GM12891 (cell line): ENCODE measurements at regions not wholly inside any gene's neighbourhood (a gene's known extent, or its start where the extent isn't known, plus 50 kb on each side); places are given as distances from the start of the nearest gene placed in this dataset.

Experiments
- DNase-seq: peaks from one replicate; pipeline ENCODE4 v3.0.0; 2011; ENCODE audit warnings: low spot score; ENCODE audit not compliant: insufficient read length
- FAIRE-seq: peaks from 2 replicates; lab custom pipeline; 2011; peaks lifted over from hg19 to GRCh38; lab: Jason Lieb, UNC
- PAX5 ChIP-seq: IDR thresholded peaks from 2 replicates; pipeline ENCODE4 v1.6.1; 2011; ENCODE audit warnings: low read length, moderate library complexity, mild to moderate bottlenecking; ENCODE audit not compliant: insufficient read depth, severe bottlenecking
- POLR2A ChIP-seq: IDR thresholded peaks from 2 replicates; pipeline ENCODE4 v1.6.1; 2011; ENCODE audit warnings: low read depth, low read length, control low read depth
- POLR2AphosphoS5 ChIP-seq: IDR thresholded peaks from 2 replicates; pipeline ENCODE4 v1.6.1; 2011; ENCODE audit warnings: low read depth, low read length, control low read depth
- POU2F2 ChIP-seq: IDR thresholded peaks from 2 replicates; pipeline ENCODE4 v1.6.1; 2011; ENCODE audit warnings: low read depth, mild to moderate bottlenecking, control low read depth, low read length, moderate library complexity
- SPI1 ChIP-seq: IDR thresholded peaks from 2 replicates; pipeline ENCODE4 v1.6.1; 2011; ENCODE audit warnings: low read depth, low read length, control low read depth
- TAF1 ChIP-seq: IDR thresholded peaks from 2 replicates; pipeline ENCODE4 v1.6.1; 2011; ENCODE audit warnings: low read depth, low read length, control low read depth

DNA sequence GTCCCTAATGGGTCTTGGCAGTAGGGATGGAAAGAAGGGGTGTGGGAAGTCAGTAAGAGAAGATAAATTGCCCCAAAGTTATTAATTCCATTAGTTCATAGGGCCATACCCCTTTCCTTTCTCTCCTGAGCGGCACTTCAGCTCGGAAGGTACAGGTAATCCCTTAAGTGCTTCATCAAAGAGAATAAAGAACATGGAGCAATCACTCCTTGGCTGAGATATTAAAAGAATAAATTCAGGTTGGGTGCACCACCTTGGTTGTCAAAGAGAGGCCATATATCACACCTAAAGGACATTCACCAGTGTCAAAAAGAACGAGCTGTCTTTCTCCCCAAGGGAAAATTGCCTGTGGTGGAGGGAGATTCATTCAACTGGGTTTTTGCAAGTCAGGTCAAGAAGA, 87.5 kb downstream of the EDN3 start:
- DNase-seq (no peak), FAIRE-seq (no peak)
- no peak for TF ChIP-seq POU2F2
- TF ChIP-seq PAX5 = no peak
- TF ChIP-seq POLR2A = no peak
- TF ChIP-seq SPI1 = no peak
- TF ChIP-seq POLR2AphosphoS5 = no peak
- TF ChIP-seq TAF1 = no peak

DNA sequence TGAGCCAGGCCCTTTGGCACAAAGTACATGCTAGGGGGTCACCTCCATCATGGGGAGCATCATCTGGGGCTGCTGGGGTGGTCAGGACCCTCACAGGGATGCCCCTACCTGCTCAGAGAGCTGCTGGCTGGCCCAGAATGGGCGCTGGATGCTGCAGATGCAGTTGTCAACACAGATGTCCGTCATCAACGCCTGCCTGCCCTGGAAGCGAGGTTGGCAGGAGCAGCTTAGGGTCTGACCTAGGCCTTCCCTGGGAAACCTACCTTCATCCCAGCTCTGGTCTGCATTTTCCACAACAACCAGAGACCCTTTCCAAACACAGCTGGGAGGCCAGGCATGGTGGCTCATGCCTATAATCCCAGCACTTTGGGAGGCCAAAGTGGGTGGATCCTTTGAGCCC, 88.0 kb downstream of the EDN3 start:
- FAIRE-seq = no peak
- TF ChIP-seq POLR2A = no peak
- TF ChIP-seq PAX5 = no peak
- TF ChIP-seq TAF1 = no peak
- no peak for TF ChIP-seq POU2F2
- no peak for TF ChIP-seq POLR2AphosphoS5
- no peak for TF ChIP-seq SPI1

DNA sequence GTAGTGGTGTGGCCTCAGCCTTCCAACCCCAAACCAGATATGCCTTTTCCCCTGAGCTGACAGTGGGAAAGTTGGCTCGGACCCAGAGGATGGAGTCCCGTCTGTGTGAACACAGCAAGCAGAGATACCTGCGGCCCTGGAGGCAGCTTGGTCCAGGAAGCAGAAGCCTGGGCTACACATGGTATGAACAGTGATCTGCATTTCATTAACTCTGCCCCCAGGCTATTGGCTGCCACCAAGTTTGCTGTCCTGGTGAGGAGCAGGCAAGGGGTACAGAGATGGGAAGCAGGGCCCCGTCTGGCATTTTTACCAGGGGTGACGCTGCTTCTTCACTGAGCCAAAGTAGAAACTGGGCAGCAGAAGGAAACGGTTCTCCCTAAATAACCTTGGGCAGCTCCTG, 90.0 kb downstream of the EDN3 start:
- DNase-seq = no peak
- TF ChIP-seq TAF1 = no peak
- no peak for TF ChIP-seq POLR2AphosphoS5
- no peak for TF ChIP-seq PAX5
- no peak for TF ChIP-seq SPI1
- TF ChIP-seq POU2F2 = no peak
- no peak for FAIRE-seq

More for the DNA sequence above, 88.0 kb downstream of the EDN3 start:
- DNase-seq = no peak

DNA sequence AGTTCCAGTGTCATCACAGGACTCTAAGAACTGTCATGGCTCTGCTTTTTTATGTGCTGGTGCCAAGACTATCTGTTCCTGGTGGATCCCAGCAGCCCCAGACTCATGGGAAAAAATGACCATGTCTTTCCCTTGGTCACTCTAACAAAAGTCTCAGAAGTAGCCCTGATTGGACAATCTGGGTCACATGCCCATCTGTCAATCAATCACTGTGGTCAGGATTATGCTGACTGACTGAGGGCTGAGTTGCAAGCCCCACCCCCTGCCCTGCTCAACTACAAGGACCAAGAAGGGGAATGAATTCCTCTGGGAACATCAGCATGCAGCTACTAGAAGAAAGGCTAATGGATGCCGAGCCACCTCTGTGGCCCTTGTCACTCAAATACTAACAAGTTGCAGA, 91.6 kb downstream of the EDN3 start:
- TF ChIP-seq POLR2AphosphoS5 (no peak), TAF1 (no peak), POU2F2 (no peak), POLR2A (no peak), SPI1 (no peak), PAX5 (no peak)
- DNase-seq (no peak), FAIRE-seq (no peak)

DNA sequence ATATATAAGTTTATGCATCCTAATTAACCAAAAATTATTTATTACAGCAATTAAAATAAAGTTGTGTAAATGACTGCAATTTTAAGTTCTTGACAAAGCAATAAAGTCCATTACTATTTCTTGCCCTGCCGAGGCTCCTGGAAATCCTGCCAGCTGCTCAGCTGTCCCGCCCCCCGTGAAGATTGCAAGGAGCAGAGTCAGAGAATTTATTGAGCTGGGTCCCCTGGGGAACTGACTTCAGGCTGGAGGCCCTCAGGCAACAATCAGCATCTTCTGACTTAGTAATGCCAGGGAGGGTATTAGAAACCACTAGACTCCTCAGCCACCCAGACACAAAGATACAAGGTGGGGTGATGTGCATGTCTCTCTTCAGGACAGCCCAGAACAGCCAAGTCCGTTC, 92.3 kb downstream of the EDN3 start:
- DNase-seq (no peak), FAIRE-seq (no peak)
- TF ChIP-seq SPI1 (no peak), POLR2AphosphoS5 (no peak), PAX5 (no peak), POU2F2 (no peak), POLR2A (no peak), TAF1 (no peak)

DNA sequence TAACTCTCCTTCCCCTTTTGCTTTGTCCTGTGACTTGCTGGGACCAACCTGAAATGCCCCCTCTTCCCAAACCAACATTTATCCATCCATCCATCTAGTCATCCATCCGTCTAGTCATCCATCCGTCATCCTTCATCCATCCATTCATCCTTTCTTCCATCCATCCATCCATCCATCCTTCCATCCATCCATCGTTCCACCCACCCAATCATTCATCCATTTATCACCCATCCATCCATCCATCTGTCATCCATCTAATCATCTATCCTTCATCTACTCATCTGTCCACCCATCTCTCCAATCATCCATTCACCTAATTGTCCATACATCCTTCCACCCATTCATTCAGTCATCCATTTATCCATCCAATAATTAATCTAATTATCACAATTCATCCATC, 92.7 kb downstream of the EDN3 start:
- no peak for TF ChIP-seq SPI1
- no peak for TF ChIP-seq POLR2AphosphoS5
- TF ChIP-seq POU2F2 = no peak
- no peak for TF ChIP-seq POLR2A
- no peak for TF ChIP-seq TAF1
- no peak for TF ChIP-seq PAX5
- FAIRE-seq (no peak), DNase-seq (no peak)

DNA sequence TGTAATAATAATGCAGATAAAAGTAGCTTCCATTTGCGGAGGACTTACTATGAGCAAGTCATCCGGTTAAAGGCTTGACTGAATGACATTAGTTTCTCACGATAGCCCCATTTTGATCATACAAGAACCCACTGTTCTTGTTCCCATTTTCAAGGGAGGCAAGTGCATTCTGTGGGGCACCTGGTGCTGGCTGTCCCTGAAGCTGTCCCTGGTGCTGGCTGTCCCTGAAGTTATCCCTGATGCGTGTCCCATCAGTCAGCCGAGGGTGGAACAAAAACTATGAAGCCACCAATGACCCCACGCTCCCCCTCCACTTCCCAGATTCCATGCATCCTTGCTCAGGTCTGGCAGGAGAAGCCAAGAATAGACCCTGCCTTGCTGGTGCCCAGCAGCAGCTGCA, 95.3 kb downstream of the EDN3 start:
- no peak for FAIRE-seq

DNA sequence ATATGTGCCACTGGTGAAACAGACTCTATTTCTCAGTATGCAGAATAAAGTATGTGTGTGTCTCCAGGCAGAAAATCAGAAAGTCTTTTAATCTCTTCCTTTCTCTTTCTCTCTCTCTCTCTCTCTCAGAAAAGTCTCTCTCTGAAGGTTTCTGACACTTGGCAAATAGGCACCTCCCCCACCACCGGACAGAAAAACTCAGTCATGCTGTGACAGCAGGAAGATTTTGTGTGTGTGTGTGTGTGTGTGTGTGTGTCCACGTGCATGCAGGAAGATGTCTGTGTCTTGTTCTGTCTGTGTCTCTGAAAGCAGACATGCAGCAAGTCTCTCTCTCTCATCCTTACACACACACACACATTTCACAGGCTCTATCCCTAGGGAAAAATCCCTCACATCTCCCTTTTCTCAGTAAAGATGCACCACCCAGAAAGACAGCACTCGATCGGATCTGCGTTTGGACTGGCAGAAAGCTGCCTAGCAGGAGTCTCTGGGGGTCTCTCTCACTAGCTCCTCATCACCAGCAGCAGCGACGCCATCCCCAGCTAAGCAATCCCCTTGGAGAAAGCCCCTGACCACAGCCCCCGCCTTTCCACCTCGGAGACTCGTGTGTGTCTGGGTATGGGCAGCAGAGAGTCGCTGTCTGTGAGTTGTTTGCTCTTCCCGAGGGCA, 98.3 kb downstream of the EDN3 start:
- FAIRE-seq (no peak), DNase-seq (no peak)
- TF ChIP-seq TAF1 (no peak), SPI1 (no peak), POLR2A (no peak), PAX5 (no peak), POU2F2 (no peak), POLR2AphosphoS5 (no peak)

More for the DNA sequence above, 95.3 kb downstream of the EDN3 start:
- DNase-seq = no peak
- no peak for TF ChIP-seq PAX5
- no peak for TF ChIP-seq POU2F2
- TF ChIP-seq SPI1 = no peak

DNA sequence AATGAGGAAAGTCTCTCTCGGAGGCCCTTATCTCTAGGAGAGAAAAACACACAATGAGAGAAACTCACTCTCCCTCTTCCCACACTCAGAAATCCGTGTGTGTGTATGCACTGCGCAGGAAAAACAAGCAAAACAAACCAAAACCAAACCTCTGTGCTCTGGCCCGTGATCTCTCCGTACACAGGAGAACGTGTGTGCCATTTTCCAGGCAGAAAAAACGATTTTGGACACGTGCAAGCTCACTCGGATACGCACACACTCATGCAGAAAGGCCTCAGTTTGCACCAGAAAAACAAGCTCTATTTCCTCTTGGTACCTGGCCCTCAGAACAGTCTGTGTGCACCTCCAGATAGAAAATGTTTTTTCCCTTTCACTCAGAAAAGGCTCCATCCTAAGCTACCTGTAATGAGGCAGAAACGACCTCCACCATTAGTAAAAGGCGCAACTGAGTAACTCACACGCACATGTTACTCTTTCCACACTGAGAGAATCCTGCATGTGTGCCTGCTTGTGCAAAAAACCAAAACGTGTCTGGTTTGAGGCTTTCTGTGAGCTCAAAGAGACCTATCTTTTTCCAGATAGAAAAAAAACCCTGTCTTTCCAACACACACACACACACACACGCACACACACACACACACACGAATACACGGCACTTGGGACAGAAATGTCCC, 99.2 kb downstream of the EDN3 start:
- FAIRE-seq (no peak), DNase-seq (no peak)
- TF ChIP-seq POU2F2 (no peak), POLR2A (no peak), SPI1 (no peak), PAX5 (no peak), TAF1 (no peak), POLR2AphosphoS5 (no peak)
